HUES6 (cell line): ENCODE measurements at regions not wholly inside any gene's neighbourhood (a gene's known extent, or its start where the extent isn't known, plus 50 kb on each side); places are given as distances from the start of the nearest gene placed in this dataset.
"Not testable (repeated sequence)": the region's sequence is repeated elsewhere in the genome, so short reads cannot be mapped to it uniquely, and the experiment has no call there.

Experiments
- H3K27ac ChIP-seq: 2 replicates; pipeline ENCODE4 v1.7.0; 2013; ENCODE audit warnings: low read depth, mild to moderate bottlenecking, low read length, inconsistent platforms
- H3K27me3 ChIP-seq: 2 replicates; pipeline ENCODE4 v1.6.1; 2013; ENCODE audit warnings: low read length; ENCODE audit not compliant: control insufficient read depth, insufficient read depth
- H3K36me3 ChIP-seq: 2 replicates; pipeline ENCODE4 v1.6.1; 2013; ENCODE audit warnings: low read length; ENCODE audit not compliant: control insufficient read depth, insufficient read depth
- H3K4me1 ChIP-seq: 2 replicates; pipeline ENCODE4 v1.6.1; 2013; ENCODE audit warnings: low read length; ENCODE audit not compliant: control insufficient read depth, insufficient read depth
- H3K4me3 ChIP-seq: 2 replicates; pipeline ENCODE4 v1.5.1; 2013; ENCODE audit warnings: low read depth, low read length
- H3K9ac ChIP-seq: one replicate; pipeline ENCODE4 v1.6.1; 2013; ENCODE audit warnings: mild to moderate bottlenecking, low read length
- H3K9me3 ChIP-seq: 2 replicates; pipeline ENCODE4 v1.6.1; 2013; ENCODE audit warnings: low read depth, low read length; ENCODE audit not compliant: control insufficient read depth, insufficient read depth

GRCh38 chr5:87121304-87122150 is 146.2 kb upstream of the RASA1 start:
- no peaks in the 10 kb centered on the region for H3K9me3 ChIP-seq
- no peaks in the 10 kb centered on the region for H3K27me3 ChIP-seq
- H3K9ac ChIP-seq: no peak overlapping the region
- no peaks in the 10 kb centered on the region; the same call in 1 of the 2 replicates for H3K4me1 ChIP-seq
- H3K36me3 ChIP-seq: no peaks in the 10 kb centered on the region
- H3K27ac ChIP-seq: no peak overlapping the region
- no peak overlapping the region for H3K4me3 ChIP-seq

- Histone ChIP-seq H3K9me3 (no peaks in the 10 kb centered on the region), H3K4me1 (no peaks in the 10 kb centered on the region; the same call in 1 of the 2 replicates), H3K36me3 (no peaks in the 10 kb centered on the region), H3K27me3 (no peaks in the 10 kb centered on the region), H3K27ac (no peak overlapping the region), H3K9ac (no peak overlapping the region), H3K4me3 (no peak overlapping the region)
Observed at GRCh38 chr5:87122151-87122977, 145.3 kb upstream of the RASA1 start.

GRCh38 chr5:87125766-87126165 is 141.9 kb upstream of the RASA1 start:
- Histone ChIP-seq H3K36me3 (no peaks in the 10 kb centered on the region), H3K9me3 (no peaks in the 10 kb centered on the region), H3K4me3 (no peak overlapping the region), H3K27ac (no peak overlapping the region), H3K27me3 (no peaks in the 10 kb centered on the region), H3K4me1 (no peaks in the 10 kb centered on the region; the same call in 1 of the 2 replicates), H3K9ac (no peak overlapping the region)

- Histone ChIP-seq H3K36me3 (no peaks in the 10 kb centered on the region), H3K4me1 (no peaks in the 10 kb centered on the region), H3K4me3 (no peak overlapping the region), H3K27me3 (no peaks in the 10 kb centered on the region), H3K9me3 (no peaks in the 10 kb centered on the region), H3K27ac (no peak overlapping the region), H3K9ac (no peak overlapping the region)
Observed at GRCh38 chr5:87126869-87127268, 140.8 kb upstream of the RASA1 start.

- H3K27ac ChIP-seq: no peak overlapping the region
- no peak overlapping the region for H3K4me3 ChIP-seq
- no peaks in the 10 kb centered on the region for H3K36me3 ChIP-seq
- H3K4me1 ChIP-seq: no peaks in the 10 kb centered on the region
- H3K27me3 ChIP-seq: no peaks in the 10 kb centered on the region
- no peaks in the 10 kb centered on the region for H3K9me3 ChIP-seq
- H3K9ac ChIP-seq: no peak overlapping the region
Observed at GRCh38 chr5:87127426-87127825, 140.3 kb upstream of the RASA1 start.

- no peaks in the 10 kb centered on the region for H3K4me1 ChIP-seq
- H3K36me3 ChIP-seq: no peaks in the 10 kb centered on the region
- H3K27me3 ChIP-seq: no peaks in the 10 kb centered on the region
- no peak overlapping the region for H3K4me3 ChIP-seq
- no peak overlapping the region for H3K27ac ChIP-seq
- no peak overlapping the region for H3K9ac ChIP-seq
- no peaks in the 10 kb centered on the region for H3K9me3 ChIP-seq
Observed at GRCh38 chr5:87127956-87128687, 139.6 kb upstream of the RASA1 start.

- no peaks in the 10 kb centered on the region for H3K36me3 ChIP-seq
- no peaks in the 10 kb centered on the region for H3K27me3 ChIP-seq
- no peak overlapping the region for H3K9ac ChIP-seq
- no peak overlapping the region for H3K27ac ChIP-seq
- no peaks in the 10 kb centered on the region for H3K9me3 ChIP-seq
- no peak overlapping the region for H3K4me3 ChIP-seq
- H3K4me1 ChIP-seq: no peaks in the 10 kb centered on the region
Observed at GRCh38 chr5:87129046-87129445, 138.6 kb upstream of the RASA1 start.

GRCh38 chr5:87132696-87133095 is 135.0 kb upstream of the RASA1 start:
- no peaks in the 10 kb centered on the region; the same call in 1 of the 2 replicates for H3K4me1 ChIP-seq
- no peak overlapping the region for H3K4me3 ChIP-seq
- H3K9me3 ChIP-seq: no peaks in the 10 kb centered on the region
- no peaks in the 10 kb centered on the region for H3K36me3 ChIP-seq
- no peak overlapping the region for H3K9ac ChIP-seq
- no peaks in the 10 kb centered on the region for H3K27me3 ChIP-seq
- H3K27ac ChIP-seq: no peak overlapping the region

GRCh38 chr5:87134513-87134912 is 133.2 kb upstream of the RASA1 start:
- not testable (repeated sequence) for H3K9me3 ChIP-seq, H3K36me3 ChIP-seq, H3K4me3 ChIP-seq, H3K27ac ChIP-seq, H3K27me3 ChIP-seq, H3K4me1 ChIP-seq, H3K9ac ChIP-seq

- H3K4me3 ChIP-seq: no peak overlapping the region
- no peaks in the 10 kb centered on the region for H3K36me3 ChIP-seq
- no peaks in the 10 kb centered on the region for H3K9me3 ChIP-seq
- H3K27ac ChIP-seq: no peak overlapping the region
- no peaks in the 10 kb centered on the region; the same call in 1 of the 2 replicates for H3K4me1 ChIP-seq
- H3K9ac ChIP-seq: no peak overlapping the region
- no peaks in the 10 kb centered on the region for H3K27me3 ChIP-seq
Observed at GRCh38 chr5:87136096-87136495, 131.6 kb upstream of the RASA1 start.
